Effector CD8-positive, alpha-beta T cell (primary cell): ENCODE measurements at regions not wholly inside any gene's neighbourhood (a gene's known extent, or its start where the extent isn't known, plus 50 kb on each side); places are given as distances from the start of the nearest gene placed in this dataset.

Experiments used
- DNase-seq: peaks from one replicate; lab custom pipeline; 2025; lab: John Stamatoyannopoulos, UW

DNA sequence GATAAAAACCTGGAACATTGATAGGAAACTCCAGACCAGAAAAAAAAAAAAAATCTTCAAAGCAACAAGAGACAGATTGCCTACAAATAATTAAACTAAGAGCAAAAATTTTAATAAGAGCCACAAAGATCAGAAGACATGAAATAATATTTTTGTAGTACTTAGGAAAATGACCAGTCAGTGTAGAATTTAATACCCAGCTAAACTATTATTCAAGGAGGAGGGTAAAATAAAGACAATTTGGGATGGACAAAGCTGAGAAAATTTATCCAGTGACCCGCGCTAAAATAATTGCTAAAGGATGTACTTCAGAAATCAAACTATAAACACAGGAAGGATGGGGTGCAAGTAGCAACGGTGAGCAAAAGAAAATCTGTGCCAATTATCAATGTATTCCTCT is 133.2 kb downstream of the AQP9 start:
- DNase-seq: no peak

DNA sequence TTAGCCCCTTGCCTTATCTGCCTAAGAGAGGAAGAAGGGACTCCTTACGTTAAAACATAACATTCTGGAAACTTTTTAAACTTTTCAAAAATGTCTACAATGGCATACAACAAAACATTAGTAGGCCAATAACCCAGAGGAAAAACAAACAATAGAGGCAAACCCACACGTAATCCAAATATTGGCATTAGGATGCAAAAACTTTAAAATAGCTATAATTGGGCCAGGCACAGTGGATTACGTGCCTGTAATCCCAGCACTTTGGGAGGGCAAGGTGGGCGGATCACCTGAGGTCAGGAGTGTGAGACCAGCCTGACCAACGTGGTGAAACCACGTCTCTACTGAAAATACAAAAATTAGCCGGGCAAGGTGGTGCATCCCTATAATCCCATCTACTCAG is 134.9 kb downstream of the AQP9 start:
- DNase-seq: no peak

DNA sequence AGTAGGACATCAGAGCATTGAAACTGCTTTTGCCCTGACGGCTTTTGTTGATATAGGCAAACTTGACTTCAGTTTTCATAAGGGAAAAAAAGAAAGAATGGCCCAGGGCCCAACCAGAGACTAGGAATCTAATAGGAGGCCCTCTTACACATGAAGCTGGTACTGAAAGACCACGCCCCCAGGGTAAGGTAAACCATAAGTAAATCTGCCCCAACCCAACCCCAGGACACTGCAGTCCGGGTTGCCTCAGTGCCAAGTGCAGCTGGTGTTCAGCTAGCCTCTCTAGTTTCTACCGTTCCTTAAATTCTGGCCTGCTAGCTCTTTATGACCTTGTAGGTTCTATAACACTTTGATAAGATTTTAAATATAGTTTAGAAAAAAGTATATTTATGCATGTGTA is 136.7 kb downstream of the AQP9 start:
- no peak for DNase-seq

DNA sequence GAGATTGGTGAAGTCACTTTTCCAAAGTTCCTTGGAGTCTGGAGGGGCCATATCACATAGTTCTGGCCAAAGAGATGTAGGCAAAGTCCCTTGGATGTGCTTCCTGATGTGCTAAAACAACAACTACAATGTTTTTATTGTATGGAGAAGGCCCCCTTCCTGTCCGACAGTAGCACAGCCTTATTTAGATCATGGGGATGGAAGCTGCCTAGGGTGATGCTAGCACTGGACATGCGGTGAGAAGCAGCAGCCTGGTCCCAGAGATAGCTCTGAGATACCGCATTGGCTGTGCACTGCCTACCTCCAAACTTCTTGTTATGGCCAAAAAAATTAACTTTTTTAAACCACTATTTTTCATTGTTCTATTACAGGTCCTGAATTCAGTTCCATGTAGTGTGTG is 137.6 kb downstream of the AQP9 start:
- DNase-seq: no peak

DNA sequence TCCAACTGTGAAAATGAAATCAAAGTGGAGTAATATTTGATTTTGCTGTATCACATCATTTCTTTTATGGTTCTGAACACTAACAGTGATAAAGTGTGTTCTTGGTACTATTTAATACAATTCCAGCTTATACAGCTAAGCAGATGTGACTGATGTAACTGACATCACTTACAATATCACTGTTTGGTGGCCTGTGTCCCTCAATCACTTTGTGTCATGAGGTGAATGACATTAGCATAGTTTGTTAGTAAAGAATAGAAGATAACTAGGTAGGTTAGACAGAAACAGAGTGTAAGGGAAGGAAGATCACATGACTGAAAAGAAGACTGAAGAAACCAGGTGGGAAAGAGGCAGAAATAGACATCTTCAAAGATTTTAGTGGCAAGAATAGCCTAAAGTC is 138.7 kb downstream of the AQP9 start:
- DNase-seq: no peak

DNA sequence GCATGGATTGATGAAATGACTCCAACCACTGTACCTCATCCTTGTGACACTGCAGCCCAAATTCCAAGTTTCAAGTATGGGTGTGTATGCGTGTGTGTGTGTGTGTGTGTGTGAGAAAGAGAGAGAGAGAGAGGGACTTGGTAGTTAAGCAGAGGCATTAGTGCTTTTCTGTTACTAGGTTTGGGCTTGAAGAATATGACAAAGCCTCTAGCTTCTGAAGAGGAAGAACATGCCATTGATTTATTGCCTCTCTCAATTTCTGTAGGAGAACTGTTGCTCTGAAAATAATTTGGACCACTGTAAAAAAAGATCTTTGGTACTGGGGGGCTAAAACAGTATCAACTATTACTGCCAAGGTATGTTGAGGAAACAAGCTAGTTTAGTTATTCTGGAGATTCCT is 139.2 kb downstream of the AQP9 start:
- DNase-seq: no peak

DNA sequence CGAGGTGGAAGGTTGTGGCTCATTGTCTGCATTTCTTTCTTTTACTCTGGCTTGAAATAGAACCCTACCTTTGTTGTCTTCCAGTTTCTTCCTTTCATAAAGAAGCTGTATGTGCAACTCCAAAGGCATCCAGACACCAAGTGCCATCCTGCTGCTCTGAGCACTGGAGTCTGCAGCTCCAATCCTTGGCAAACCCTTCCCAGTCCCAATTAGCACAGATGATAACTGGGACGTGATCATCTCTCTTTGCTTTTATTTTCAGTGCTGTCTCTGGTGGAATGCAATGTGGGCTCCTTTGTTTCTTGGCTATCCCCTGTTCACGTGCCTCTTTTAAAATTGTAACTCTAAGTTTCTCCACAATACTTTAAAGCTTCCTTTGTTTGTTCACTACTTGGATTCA is 140.9 kb downstream of the AQP9 start:
- no peak for DNase-seq

DNA sequence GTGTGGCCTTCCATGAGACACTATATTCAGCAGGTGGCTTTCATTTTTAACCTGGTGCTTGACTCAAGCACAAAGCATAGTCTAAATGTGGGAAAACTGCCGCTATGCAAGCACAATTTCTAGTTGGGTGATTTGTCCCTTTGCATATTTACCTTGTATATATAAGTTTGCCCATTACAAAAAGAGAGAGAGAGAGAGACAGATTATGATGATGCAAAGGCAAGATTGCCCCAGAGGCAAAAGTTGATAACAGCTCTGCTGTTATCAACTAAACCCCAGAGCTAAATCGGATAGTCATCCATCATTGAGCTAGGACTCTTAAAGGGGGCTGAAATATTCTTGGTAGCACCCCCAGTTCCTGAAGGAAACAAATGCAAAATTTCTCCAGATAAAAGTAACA is 141.5 kb downstream of the AQP9 start:
- DNase-seq: no peak

DNA sequence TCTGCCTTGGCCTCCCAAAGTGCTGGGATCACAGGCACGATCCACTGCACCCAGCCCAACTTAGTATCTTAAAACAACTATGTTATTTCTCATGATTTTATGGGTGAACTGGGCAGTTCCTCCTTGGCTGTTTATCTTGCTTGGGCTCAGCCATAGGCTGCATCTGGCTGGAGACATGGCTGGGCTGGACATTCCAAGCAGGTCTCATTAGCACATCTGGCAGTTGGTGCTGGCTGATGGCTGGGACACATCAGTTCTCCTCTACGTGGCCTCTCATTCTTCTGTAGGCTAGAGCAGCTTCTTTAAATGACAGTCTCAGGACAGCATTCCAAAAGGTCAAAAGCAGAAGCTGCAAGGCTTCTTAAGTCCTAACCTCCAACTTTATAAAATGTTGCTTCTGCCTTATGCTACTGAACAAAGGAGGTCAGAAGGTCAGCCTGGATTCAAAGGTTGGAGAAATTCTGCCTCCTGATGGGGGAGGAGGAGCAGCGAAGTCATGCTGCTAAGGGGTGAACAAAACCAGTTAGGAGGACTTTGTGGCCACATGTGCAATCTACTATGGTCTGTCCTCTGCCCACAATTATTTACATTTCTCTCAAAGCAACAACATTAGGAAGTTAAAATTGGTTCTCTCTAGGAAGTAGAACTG is 144.0 kb downstream of the AQP9 start:
- no peak for DNase-seq

DNA sequence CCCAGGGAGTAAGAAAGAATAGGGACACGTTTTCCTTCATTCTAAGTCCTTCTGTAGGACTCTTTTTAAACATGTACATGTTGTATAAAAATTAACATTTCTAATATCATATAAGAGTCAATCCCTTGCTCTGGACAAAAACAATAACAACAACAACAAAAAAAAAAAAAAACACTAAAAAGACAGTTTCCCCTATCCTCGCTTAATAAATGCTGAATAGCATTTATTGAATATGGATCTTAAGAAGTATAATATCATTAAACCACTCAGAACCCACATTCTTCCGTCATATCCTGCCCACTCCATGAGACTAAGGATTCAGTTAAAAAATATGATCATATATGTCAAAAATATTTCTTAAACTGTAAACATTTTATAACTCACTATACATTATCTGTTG is 145.1 kb downstream of the AQP9 start:
- DNase-seq: no peak

DNA sequence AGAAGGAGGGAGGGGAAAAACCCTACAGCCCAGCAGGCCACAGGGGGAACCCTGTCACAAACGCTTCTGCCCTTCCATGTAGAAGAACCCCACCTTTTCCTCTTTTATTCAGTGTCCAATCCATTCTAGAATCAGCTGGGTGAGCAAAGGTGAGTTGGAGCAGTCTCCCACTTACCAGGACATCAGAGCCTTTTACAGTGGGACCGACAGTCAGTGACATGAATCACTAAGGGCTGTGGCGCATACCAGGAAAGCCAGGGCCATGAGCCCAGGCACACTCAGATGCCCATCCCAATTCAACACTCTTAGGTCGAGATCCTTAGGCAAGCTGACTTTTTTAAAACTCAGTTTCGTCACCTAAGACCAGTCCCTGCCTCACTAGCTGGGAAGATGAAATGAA is 146.1 kb downstream of the AQP9 start:
- DNase-seq: no peak

DNA sequence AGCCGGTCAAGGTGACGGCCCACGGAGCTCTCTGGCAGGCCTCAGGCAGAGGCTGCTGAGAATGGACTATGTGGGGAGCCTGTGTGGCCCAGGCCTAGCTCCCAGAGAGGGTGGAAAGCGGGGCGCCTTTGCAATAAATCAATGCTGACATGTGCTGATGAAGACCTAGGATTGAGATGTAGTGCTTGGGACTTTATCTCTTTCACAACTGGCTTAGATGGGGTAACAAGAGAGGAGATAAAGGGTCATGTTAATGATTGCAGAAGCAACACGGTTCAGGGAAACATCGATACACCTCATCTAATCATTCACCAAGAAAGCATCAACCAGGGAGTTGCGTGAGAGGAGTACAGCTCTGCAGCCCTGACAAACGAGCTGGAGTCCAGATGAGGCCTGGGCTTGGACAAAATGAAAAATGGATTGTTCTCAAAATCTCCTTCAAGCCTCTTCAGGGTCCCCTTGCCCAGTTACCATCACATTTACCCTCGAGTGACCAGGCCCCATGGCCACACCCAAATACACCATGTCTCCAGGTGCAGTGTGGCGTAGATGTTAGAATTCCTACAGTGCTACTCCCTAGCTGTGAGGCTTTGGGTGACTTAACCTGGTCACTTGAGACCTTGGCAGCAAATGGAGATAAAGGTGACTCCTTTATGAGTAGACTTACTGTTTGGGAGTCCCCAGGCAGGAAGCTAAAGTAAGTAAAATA is 146.4 kb upstream of the LIPC start:
- DNase-seq: no peak

DNA sequence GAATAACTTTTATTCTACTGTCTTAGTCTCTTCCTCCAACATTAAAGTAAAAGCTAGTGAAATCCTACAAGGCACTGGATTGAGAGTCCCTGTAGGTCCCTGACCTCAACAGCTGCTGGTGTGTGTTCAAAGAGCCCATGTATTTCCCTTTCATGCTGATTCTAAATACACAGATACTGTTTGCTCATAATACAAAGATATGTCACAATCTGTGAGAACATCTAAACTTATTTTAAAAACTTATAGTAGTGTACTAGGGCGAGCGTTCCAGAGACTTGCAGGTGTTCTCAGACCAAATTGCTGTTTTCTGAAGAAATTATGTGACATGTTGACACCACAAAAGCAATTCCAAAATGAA is 145.9 kb upstream of the LIPC start:
- no peak for DNase-seq

DNA sequence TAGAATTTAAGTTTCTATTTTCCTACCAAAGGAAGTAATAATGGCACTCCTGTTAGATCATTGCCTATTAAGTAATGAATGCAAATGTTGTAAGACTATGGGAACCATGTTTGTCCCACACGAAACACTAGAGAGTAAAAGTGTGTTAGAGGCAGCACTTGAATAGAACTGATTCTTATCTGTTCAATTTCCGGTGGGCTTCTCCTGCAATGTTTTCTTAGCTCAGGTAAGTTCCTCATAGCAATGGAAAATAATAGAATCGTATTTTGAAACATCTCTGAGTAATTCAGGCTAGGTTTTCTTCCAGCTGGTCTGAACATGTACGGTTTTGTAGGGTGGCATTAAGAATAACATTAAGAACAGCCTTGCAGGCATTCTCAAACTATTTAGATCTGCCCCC is 145.3 kb upstream of the LIPC start:
- no peak for DNase-seq

DNA sequence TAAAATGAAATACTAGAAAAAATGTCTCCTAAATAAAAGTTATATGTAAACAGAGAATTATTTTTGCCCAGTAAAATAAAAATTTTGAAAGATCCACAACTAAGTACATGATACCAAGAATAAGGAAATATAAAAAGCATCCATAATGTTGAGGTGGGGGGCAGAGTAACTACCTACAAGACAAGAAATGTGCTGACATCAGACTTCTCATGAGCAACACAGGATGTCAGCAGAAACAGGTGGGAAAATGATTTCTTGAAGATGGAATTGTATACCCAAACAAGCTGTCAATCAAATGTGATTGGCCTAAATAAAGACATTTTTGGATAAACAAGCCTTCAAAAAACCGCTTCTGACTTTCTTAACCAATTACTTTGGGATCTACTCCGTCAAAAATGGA is 143.9 kb upstream of the LIPC start:
- DNase-seq: no peak

DNA sequence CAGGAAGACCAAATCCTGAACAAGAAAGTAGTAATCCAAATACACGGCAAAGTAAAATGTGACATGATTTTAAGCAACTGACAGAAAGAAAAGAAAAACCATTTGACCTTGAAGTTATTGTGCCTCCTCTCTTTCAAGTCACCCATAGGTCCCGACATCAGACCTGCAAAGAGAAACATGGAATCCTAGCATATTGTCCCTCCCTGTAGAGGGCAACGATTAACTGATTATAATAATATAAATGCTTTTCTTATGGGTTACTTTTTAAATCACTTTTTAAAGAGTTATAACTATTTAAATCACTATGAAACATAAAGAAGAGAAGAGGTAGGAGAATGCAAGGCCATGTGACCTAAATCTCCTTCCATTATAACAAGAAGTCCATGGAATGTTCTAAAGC is 143.2 kb upstream of the LIPC start:
- no peak for DNase-seq

DNA sequence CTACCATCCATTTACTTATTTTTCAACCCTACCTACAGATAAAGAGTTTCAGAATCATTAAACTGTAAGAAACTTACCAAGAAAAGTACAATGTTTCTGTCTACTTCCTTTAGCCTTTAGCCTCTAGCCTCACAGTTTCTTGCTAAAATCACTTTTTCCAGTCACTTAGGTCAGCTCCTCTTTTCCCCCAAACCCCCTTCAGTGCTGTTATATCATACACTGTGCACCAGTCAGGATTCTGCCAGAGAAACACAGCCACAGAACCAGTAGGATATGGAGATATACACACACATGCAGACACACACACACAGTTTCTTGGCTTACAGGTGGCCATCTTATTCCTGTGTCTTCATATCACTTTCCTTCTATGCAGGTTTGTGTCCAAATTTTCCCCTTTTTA is 139.9 kb upstream of the LIPC start:
- no peak for DNase-seq

DNA sequence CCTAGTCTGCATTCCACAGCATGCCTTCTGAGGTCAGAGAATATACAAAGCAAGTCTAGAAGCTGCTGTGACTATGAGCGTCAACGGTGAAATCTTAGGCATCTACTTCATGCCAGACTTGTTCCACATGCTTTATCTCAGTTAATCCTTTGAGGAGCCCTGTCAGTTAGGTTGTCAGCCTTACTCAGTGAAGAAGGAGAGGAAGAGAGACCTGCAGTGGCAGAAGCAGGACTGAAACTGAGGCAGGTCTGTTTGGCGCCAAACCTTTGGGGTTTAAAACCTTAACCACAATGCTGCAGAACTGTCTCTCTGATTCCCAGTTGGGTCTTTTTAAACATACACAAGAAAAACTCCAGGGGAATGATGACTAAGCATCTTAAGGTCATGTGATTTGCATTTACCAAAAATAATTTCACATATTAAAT is 139.0 kb upstream of the LIPC start:
- DNase-seq: no peak

DNA sequence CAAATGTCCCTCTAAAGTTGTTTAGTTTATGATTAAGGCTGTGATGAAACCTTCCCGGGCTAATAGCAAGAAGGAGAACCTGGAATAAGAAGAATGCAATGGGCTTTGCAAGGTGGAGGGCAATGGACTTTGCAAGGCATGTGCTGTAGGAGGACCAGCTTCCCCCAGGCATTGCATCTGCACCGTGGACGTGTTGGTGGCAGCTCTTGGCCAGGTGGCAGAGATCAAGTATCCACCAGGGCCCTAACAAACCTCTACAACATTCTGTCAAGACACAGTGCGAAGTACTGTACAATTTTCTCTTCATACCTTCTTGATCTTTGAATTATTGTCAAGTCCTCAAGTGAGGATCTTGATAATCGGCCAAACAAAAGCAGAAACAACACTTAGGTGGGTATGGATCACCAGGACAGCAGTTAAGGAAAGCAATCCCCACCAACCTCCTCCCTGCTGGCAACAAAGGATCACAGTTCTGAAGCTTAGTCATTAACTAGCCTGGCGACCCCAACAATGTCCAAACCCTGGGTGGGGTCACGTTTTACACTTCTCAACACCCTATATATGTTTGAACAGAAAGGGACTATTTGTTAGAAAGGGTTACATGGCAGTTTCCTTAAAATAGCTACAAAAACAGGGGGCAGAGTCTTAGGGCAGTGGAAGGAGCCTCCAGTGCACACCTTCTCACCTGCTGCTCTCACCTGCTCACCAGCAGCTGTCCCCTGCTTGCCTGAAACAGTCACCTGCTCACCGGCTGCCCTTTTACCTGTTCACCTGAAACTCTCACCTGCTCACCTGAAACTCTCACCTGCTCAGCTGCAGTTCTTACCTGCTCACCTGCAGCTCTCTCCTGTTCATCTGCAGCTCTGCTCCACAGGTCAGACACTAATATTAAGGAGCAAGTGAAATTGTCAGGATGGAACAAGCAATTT is 137.9 kb upstream of the LIPC start:
- no peak for DNase-seq

DNA sequence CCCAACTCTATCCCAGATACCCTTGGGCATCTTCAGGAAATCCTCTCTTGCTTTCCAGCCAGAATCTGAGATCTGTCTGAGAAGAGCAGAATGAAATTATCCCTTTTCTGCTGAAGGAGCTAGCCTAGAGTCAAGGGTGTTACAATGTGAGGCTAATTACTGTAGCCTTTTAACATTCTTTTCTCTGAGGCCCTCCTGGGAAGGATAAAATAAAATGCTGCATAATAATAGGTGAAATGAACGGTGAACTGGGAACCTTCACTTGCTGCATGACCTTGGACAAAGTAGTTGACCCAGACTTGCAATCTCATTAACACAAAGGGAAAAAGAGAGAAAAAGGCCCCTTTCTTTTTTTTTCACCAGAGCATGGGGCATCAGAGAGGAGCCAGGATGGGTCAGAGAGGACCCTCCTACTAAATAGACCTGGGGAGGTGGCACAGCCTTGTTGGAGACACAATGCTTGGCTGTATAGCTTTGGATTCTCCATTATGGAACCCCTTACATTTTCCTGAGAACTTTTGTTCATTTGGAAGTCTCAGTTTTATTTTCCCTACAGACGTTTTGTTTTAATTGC is 137.0 kb upstream of the LIPC start:
- DNase-seq: no peak

DNA sequence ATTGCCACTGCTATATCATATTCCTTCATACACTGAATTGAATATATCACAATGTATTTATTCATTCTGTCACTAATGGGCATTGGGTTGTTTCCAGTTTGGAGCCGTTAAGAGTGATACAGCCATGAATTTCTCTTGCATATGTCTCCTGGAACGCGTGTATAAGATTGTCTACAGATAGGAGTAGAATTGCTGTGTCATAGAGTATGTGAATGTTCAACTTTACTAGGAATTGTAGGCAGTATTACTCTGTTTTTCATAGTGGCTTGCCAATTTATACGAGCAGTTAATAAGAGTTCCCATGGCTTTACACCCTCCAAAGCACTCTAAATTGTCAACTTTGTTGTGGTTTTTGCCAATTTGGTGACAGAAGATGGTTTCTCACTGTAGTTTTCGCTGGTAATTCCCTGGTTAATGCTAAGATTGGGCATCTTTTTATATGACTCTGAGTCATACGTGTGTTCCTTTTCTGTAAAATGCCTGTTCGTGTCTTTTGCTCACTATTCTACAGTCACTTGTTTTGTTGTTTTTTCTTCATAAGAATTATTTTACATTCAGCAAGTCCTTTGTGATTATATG is 136.1 kb upstream of the LIPC start:
- DNase-seq: no peak

DNA sequence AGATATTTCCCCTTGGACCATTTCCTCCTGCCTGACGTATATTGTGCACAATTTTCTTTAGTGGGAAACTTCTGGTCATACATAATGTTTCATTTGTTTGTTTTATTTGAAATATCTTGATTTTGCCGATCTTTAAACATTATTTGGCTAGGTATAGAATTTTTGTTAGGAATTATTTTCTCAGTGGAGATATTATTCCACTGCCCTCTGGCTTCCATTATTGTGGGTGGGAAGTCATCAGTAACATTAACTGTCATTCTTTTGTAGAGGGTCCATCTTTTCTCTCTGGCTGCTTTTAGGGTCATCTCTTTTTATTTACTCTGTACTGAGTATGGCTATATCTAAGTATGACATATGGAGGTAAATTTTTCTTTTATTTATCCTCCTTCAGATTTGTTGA is 135.5 kb upstream of the LIPC start:
- DNase-seq: no peak
